22Rv1 (cell line): ENCODE measurements at regions not wholly inside any gene's neighbourhood (a gene's known extent, or its start where the extent isn't known, plus 50 kb on each side); places are given as distances from the start of the nearest gene placed in this dataset.

Source experiments
- CTCF ChIP-seq: fragments of 450-650 bp; IDR thresholded peaks from 2 replicates; pipeline ENCODE4 v1.5.1; 2017; ENCODE audit warnings: mild to moderate bottlenecking
- ZFX ChIP-seq: fragments of 450-650 bp; IDR thresholded peaks from 2 replicates; pipeline ENCODE4 v1.6.1; 2017; ENCODE audit warnings: antibody characterized with exemption, borderline replicate concordance

DNA sequence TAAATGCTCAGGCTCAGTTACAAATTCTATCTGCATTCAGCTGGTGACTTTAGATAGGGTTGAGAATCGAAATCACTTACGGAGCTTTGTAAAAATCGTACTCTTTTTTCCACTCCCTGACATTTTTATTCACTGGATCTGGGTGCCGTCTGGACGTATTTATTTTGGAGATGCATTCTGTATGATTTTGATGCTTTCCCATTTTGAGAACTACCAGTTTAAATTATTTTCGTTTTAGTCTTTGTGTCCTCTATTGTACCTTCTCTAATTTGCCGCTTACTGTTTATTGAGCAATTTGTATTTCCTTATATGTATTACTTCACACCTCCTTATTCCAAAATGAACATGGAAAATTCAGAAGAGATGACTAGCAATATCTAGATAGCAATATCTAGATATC is 96.2 kb downstream of the FASLG start:
- no peak for TF ChIP-seq CTCF
- TF ChIP-seq ZFX: no peak
